GM12878 (cell line): ENCODE measurements at regions not wholly inside any gene's neighbourhood (a gene's known extent, or its start where the extent isn't known, plus 50 kb on each side); places are given as distances from the start of the nearest gene placed in this dataset.

Experiments
- ATAC-seq: fragments of 200-7000 bp; cut with Tn5 transposase; 3 replicates; pipeline ENCODE4 v1.9.1; 2020; ENCODE audit warnings: mild to moderate bottlenecking, moderate library complexity
- BruUV-seq: library from RNA; stranded (reverse); fragments of 400-500 nt; replicated peaks from 2 replicates; lab custom pipeline; 2021; lab: Mats Ljungman, UMichigan
- CTCF ChIA-PET: fragments of 300-600 bp; sonication (Branson Sonifier 250); formaldehyde crosslinking; extraction: SDS; loops from one replicate; lab custom pipeline; 2021; ENCODE audit warnings: inconsistent platforms; lab: Yijun Ruan, JAX
- POLR2A ChIA-PET: fragments of 350-600 bp; formaldehyde crosslinking; extraction: SDS; loops from one replicate; lab custom pipeline; 2021; ENCODE audit warnings: inconsistent platforms; lab: Charles Lee
- RAD21 ChIA-PET: fragments of 300-600 bp; sonication (Branson Sonifier 250); formaldehyde crosslinking; loops from one replicate; lab custom pipeline; 2023; ENCODE audit warnings: antibody characterized with exemption; ENCODE audit not compliant: unreplicated experiment; lab: Charles Lee
- SMC1A ChIA-PET: fragments of 300-600 bp; sonication (Branson Sonifier 250); formaldehyde crosslinking; loops from one replicate; lab custom pipeline; 2023; ENCODE audit not compliant: unreplicated experiment, uncharacterized antibody; lab: Charles Lee
- DNase-seq: peaks from one replicate; pipeline ENCODE4 v3.0.0-alpha.2; 2011; ENCODE audit warnings: low read depth, low spot score
- FAIRE-seq: peaks from 3 replicates; lab custom pipeline; 2011; peaks lifted over from hg19 to GRCh38; lab: Jason Lieb, UNC
- H2AFZ ChIP-seq: 2 replicates; pipeline ENCODE4 v1.6.0; 2011; ENCODE audit warnings: low read depth, low read length, control low read depth; ENCODE audit not compliant: control insufficient read depth
- H3K27ac ChIP-seq: 2 replicates; pipeline ENCODE4 v1.5.1; 2011; ENCODE audit warnings: control low read depth; ENCODE audit not compliant: control insufficient read depth, insufficient read depth
- H3K27me3 ChIP-seq, 2 experiments: replicated peaks in 1 of 2; 2 replicates each; pipeline versions ENCODE4 v1.6.0 to v1.6.1; 2011; ENCODE audit warnings: low read length in 1 of 2; ENCODE audit not compliant: control insufficient read depth in 2 of 2, insufficient read depth in 2 of 2
- H3K36me3 ChIP-seq, 2 experiments: 2 replicates each; pipeline ENCODE4 v1.5.1; 2011; ENCODE audit warnings: low read length in 1 of 2; ENCODE audit not compliant: control insufficient read depth in 2 of 2, insufficient read depth in 2 of 2
- H3K4me1 ChIP-seq: 2 replicates; pipeline ENCODE4 v1.6.1; 2011; ENCODE audit warnings: mild to moderate bottlenecking, low read length, moderate library complexity, mixed read lengths; ENCODE audit not compliant: control insufficient read depth, insufficient read depth
- H3K4me2 ChIP-seq: 2 replicates; pipeline ENCODE4 v1.6.0; 2011; ENCODE audit warnings: control low read depth; ENCODE audit not compliant: control insufficient read depth, insufficient read depth
- H3K4me3 ChIP-seq: fragments of 200-600 bp; sonication (generic); 2 replicates; pipeline ENCODE4 v1.5.1; 2016
- H3K79me2 ChIP-seq: 2 replicates; pipeline ENCODE4 v1.6.0; 2011; ENCODE audit warnings: low read length; ENCODE audit not compliant: control insufficient read depth, insufficient read depth
- H3K9ac ChIP-seq: 2 replicates; pipeline ENCODE4 v1.8.0; 2011; ENCODE audit warnings: low read length, control low read depth, mixed read lengths; ENCODE audit not compliant: control insufficient read depth, insufficient read depth
- H3K9me3 ChIP-seq: replicated peaks from 3 replicates; pipeline ENCODE4 v1.5.1; 2011; ENCODE audit warnings: mild to moderate bottlenecking, low read length; ENCODE audit not compliant: control insufficient read depth, insufficient read depth
- H4K20me1 ChIP-seq: 2 replicates; pipeline ENCODE4 v1.6.0; 2011; ENCODE audit not compliant: control insufficient read depth, insufficient read depth
- ATF7 ChIP-seq: fragments of 450-650 bp; IDR thresholded peaks from 2 replicates; pipeline ENCODE4 v1.6.1; 2016; ENCODE audit warnings: low read depth, mild to moderate bottlenecking
- BMI1 ChIP-seq: fragments of 450-650 bp; IDR thresholded peaks from 2 replicates; pipeline ENCODE4 v1.6.1; 2016; ENCODE audit warnings: mild to moderate bottlenecking, moderate library complexity, borderline replicate concordance
- BRCA1 ChIP-seq: IDR thresholded peaks from 2 replicates; pipeline ENCODE4 v1.6.1; 2011; ENCODE audit warnings: low read depth, low read length, improper control_type of control experiment
- CEBPB ChIP-seq, 2 experiments: fragments of 150-350 bp in 1 of 2; IDR thresholded peaks; 2 replicates each; pipeline ENCODE4 v1.6.1; 2012 to 2014; ENCODE audit warnings: low read depth in 2 of 2, low read length in 2 of 2, borderline replicate concordance in 1 of 2, inconsistent platforms in 1 of 2
- DPF2 ChIP-seq: fragments of 450-650 bp; IDR thresholded peaks from 2 replicates; pipeline ENCODE4 v1.6.1; 2017; ENCODE audit warnings: mild to moderate bottlenecking
- IKZF2 ChIP-seq, 2 experiments: fragments of 450-650 bp; IDR thresholded peaks; 2 replicates each; pipeline ENCODE4 v1.6.1; 2017; ENCODE audit warnings: mild to moderate bottlenecking in 2 of 2, moderate library complexity in 2 of 2
- KLF5 ChIP-seq: fragments of 450-650 bp; IDR thresholded peaks from 2 replicates; pipeline ENCODE4 v1.6.1; 2014; ENCODE audit warnings: mild to moderate bottlenecking; ENCODE audit not compliant: partially characterized antibody
- MXI1 ChIP-seq: fragments of 150-350 bp; IDR thresholded peaks from 2 replicates; pipeline ENCODE4 v1.6.1; 2011; ENCODE audit warnings: low read depth, mild to moderate bottlenecking, inconsistent platforms, low read length, improper control_type of control experiment
- POLR2AphosphoS2 ChIP-seq: IDR thresholded peaks from 2 replicates; pipeline ENCODE4 v1.6.1; 2011; ENCODE audit warnings: low read depth, mild to moderate bottlenecking, low read length, improper control_type of control experiment, moderate library complexity
- RAD21 ChIP-seq: IDR thresholded peaks from 2 replicates; pipeline ENCODE4 v1.6.1; 2011; ENCODE audit warnings: mild to moderate bottlenecking, low read depth, low read length, moderate library complexity; ENCODE audit not compliant: insufficient read depth
- SMAD1 ChIP-seq: fragments of 450-650 bp; IDR thresholded peaks from 2 replicates; pipeline ENCODE4 v1.6.1; 2018; ENCODE audit warnings: mild to moderate bottlenecking, low read depth; ENCODE audit not compliant: partially characterized antibody
- SREBF2 ChIP-seq: IDR thresholded peaks from 2 replicates; pipeline ENCODE4 v1.6.1; 2012; ENCODE audit warnings: mild to moderate bottlenecking, low read length
- TCF3 ChIP-seq: IDR thresholded peaks from 2 replicates; pipeline ENCODE4 v1.6.1; 2012; ENCODE audit warnings: low read depth, mild to moderate bottlenecking, low read length, borderline replicate concordance; ENCODE audit not compliant: insufficient read depth
- ZNF592 ChIP-seq: fragments of 450-650 bp; IDR thresholded peaks from 2 replicates; pipeline ENCODE4 v1.6.1; 2017; ENCODE audit warnings: mild to moderate bottlenecking, moderate library complexity
- WGBS: methylation state at CpG from one replicate; pipeline ENCODE4 v1.1.6; 2016; ENCODE audit warnings: low lambda C conversion rate; ENCODE audit not compliant: insufficient replicate concordance, insufficient coverage; ENCODE audit errors: missing lambda C conversion rate; 5-methylcytosine and 5-hydroxymethylcytosine counted together
- in situ Hi-C: fragments of 300-500 bp; cut with MboI; formaldehyde crosslinking; loops from 9 replicates; pipeline ENCODE4 v1.14.3; 2018; ENCODE audit warnings: mixed read lengths
- intact Hi-C: fragments of 100-400 bp; cut with micrococcal nuclease; formaldehyde crosslinking; loops from one replicate; pipeline ENCODE4 v1.14.2; 2022; ENCODE audit not compliant: unreplicated experiment
- TF ChIP-seq, protein P1 (sequence below): fragments of 450-650 bp; IDR thresholded peaks from 2 replicates; pipeline ENCODE4 v1.6.1; 2016; ENCODE audit warnings: mild to moderate bottlenecking

GRCh38 chr18:43819397-43819796 is 542.1 kb upstream of the SYT4 start:
- Histone ChIP-seq H3K9ac (no peak overlapping the region), H3K27ac (no peak overlapping the region), H3K27me3 (no peaks in the 10 kb centered on the region), H3K4me2 (no peak overlapping the region), H3K4me1 (no peaks in the 10 kb centered on the region), H3K4me3 (no peak overlapping the region), H2AFZ (no peak overlapping the region), H4K20me1 (no peaks in the 10 kb centered on the region), H3K9me3 (no peaks in the 10 kb centered on the region), H3K36me3 (no peaks in the 10 kb centered on the region), H3K79me2 (no peaks in the 10 kb centered on the region)
- BruUV-seq = no TSS peak
- ChIA-PET CTCF (no interaction called here), RAD21 (no interaction called here), SMC1A (interaction anchor here (0.6 kb wide), 1 partner anchor 38 kb away, joined by 3 read pairs; no protein-coding TSS in a partner anchor), POLR2A (no interaction called here)
- FAIRE-seq = no peak
- in situ Hi-C loops (no loop called here), intact Hi-C loops (no loop called here)
- TF ChIP-seq ATF7 (no peak), KLF5 (no peak), SREBF2 (no peak), TCF3 (no peak), CEBPB (IDR thresholded peaks at IDR 0.05; ENCODE audit: borderline replicate concordance in 1 of 2, low read depth in 2 of 2, low read length in 2 of 2) (no peak), IKZF2 (IDR thresholded peaks at IDR 0.05) (no peak), RAD21 (no peak), DPF2 (no peak), MXI1 (no peak), POLR2AphosphoS2 (no peak), ZNF592 (no peak), BMI1 (no peak), BRCA1 (no peak), SMAD1 (no peak)
- TF ChIP-seq, protein P1, sequence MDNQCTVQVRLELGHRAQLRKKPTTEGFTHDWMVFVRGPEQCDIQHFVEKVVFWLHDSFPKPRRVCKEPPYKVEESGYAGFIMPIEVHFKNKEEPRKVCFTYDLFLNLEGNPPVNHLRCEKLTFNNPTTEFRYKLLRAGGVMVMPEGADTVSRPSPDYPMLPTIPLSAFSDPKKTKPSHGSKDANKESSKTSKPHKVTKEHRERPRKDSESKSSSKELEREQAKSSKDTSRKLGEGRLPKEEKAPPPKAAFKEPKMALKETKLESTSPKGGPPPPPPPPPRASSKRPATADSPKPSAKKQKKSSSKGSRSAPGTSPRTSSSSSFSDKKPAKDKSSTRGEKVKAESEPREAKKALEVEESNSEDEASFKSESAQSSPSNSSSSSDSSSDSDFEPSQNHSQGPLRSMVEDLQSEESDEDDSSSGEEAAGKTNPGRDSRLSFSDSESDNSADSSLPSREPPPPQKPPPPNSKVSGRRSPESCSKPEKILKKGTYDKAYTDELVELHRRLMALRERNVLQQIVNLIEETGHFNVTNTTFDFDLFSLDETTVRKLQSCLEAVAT = no peak
- 11% methylated on average over 1 of the region's 1 CpG for WGBS
- ATAC-seq = no peak
- DNase-seq = no peak
